Body of pancreas (tissue), 4 donors: ENCODE measurements at regions not wholly inside any gene's neighbourhood (a gene's known extent, or its start where the extent isn't known, plus 50 kb on each side); places are given as distances from the start of the nearest gene placed in this dataset.

Experiments used
- ATAC-seq: fragments of 150-250 bp; one replicate; pipeline ENCODE4 v1.9.1; 2016
- DNase-seq, 4 donors: peaks; one replicate each; pipeline ENCODE4 v3.0.0-alpha.2; 2019
- H3K27ac ChIP-seq, 4 donors: fragments of 200-600 bp; sonication (generic); 1 replicate in 3 of 4; 2 replicates in 1 of 4; pipeline versions ENCODE4 v1.5.1 to v1.6.1; 2016 to 2019; ENCODE audit warnings: mild to moderate bottlenecking in 1 of 4, mixed read lengths in 1 of 4, moderate library complexity in 1 of 4
- H3K27me3 ChIP-seq, 2 donors: fragments of 200-600 bp; sonication (generic); one replicate each; pipeline ENCODE4 v1.6.0; 2016; ENCODE audit warnings: mild to moderate bottlenecking in 1 of 2
- H3K36me3 ChIP-seq, 2 donors: fragments of 200-600 bp; sonication (generic); replicated peaks in 1 of 2; 2 replicates each; pipeline ENCODE4 v1.5.1; 2016; ENCODE audit warnings: low read depth in 2 of 2; ENCODE audit not compliant: insufficient read depth in 1 of 2
- H3K4me1 ChIP-seq: fragments of 200-600 bp; sonication (generic); one replicate; pipeline ENCODE4 v1.6.0; 2016
- H3K4me3 ChIP-seq, 2 donors: fragments of 200-600 bp; sonication (generic); 1 replicate in 1 of 2; 2 replicates in 1 of 2; pipeline ENCODE4 v1.5.1; 2016 to 2019
- H3K9me3 ChIP-seq, 3 donors: fragments of 200-600 bp; sonication (generic); 1 replicate in 2 of 3; 2 replicates in 1 of 3; pipeline ENCODE4 v1.5.1; 2016
- CTCF ChIP-seq, 7 experiments: fragments of 450-650 bp in 4 of 7; fragments of 200-600 bp in 3 of 7; sonication (generic) in 3 of 7; IDR thresholded peaks; one replicate each; pipeline ENCODE4 v1.5.1; 2016 to 2019; ENCODE audit warnings: antibody characterized with exemption in 7 of 7
- POLR2A ChIP-seq, 3 donors: fragments of 450-650 bp; IDR thresholded peaks; one replicate each; pipeline ENCODE4 v1.6.1; 2016; ENCODE audit warnings: antibody characterized with exemption in 3 of 3, mild to moderate bottlenecking in 2 of 3
- WGBS, 2 donors: methylation state at CpG; one replicate each; pipeline ENCODE4 v1.1.5; 2017; 5-methylcytosine and 5-hydroxymethylcytosine counted together
- intact Hi-C: fragments of 100-400 bp; cut with DNase I; formaldehyde crosslinking; loops from one replicate; pipeline ENCODE4 v1.15.1; 2023

- ATAC-seq (no peak), DNase-seq (no peak)
- WGBS, 2 donors = 81 to 85% methylated on average over 2 of the region's 2 CpGs
- no peaks in the 10 kb centered on the region for H3K27me3 ChIP-seq
- intact Hi-C loops = no loop called here
- H3K4me3 ChIP-seq = no peak overlapping the region
- TF ChIP-seq CTCF (IDR thresholded peaks at IDR 0.05) = no peak
- no peak for TF ChIP-seq POLR2A (IDR thresholded peaks at IDR 0.05)
- H3K36me3 ChIP-seq = no peaks in the 10 kb centered on the region
- H3K27ac ChIP-seq = no peak overlapping the region
- no peaks in the 10 kb centered on the region for H3K4me1 ChIP-seq
- no peaks in the 10 kb centered on the region for H3K9me3 ChIP-seq
Observed at GRCh38 chr1:232188318-232188717, 441.6 kb downstream of the SIPA1L2 start.

GRCh38 chr1:232186931-232187330 lies 443.0 kb downstream of the SIPA1L2 start:
- Histone ChIP-seq H3K9me3 (no peaks in the 10 kb centered on the region), H3K27me3 (no peaks in the 10 kb centered on the region), H3K4me3 (no peak overlapping the region), H3K4me1 (no peaks in the 10 kb centered on the region), H3K36me3 (no peaks in the 10 kb centered on the region), H3K27ac (no peak overlapping the region)
- 30 to 54% methylated on average over 1 to 3 of the region's 3 CpGs for WGBS, 2 donors
- no peak for TF ChIP-seq CTCF (IDR thresholded peaks at IDR 0.05)
- TF ChIP-seq POLR2A (IDR thresholded peaks at IDR 0.05) = no peak
- ATAC-seq = no peak
- DNase-seq = no peak
- intact Hi-C loops = no loop called here

- no peaks in the 10 kb centered on the region for H3K36me3 ChIP-seq
Observed at GRCh38 chr1:232184561-232185530, 445.1 kb downstream of the SIPA1L2 start.

GRCh38 chr1:232183802-232184201 lies 446.1 kb downstream of the SIPA1L2 start:
- ATAC-seq (no peak), DNase-seq (no peak)
- intact Hi-C loops = no loop called here
- Histone ChIP-seq H3K27me3 (no peaks in the 10 kb centered on the region), H3K9me3 (no peaks in the 10 kb centered on the region), H3K36me3 (no peaks in the 10 kb centered on the region), H3K4me3 (no peak overlapping the region), H3K27ac (no peak overlapping the region), H3K4me1 (no peaks in the 10 kb centered on the region)
- no peak for TF ChIP-seq POLR2A (IDR thresholded peaks at IDR 0.05)
- TF ChIP-seq CTCF (IDR thresholded peaks at IDR 0.05) = no peak

More at GRCh38 chr1:232184561-232185530, 445.1 kb downstream of the SIPA1L2 start:
- DNase-seq (no peak), ATAC-seq (no peak)
- 81 to 82% methylated on average over 17 to 18 of the region's 18 CpGs for WGBS, 2 donors
- intact Hi-C loops = no loop called here
- Histone ChIP-seq H3K4me1 (no peaks in the 10 kb centered on the region), H3K9me3 (no peaks in the 10 kb centered on the region), H3K4me3 (no peak overlapping the region), H3K27ac (no peak overlapping the region), H3K27me3 (no peaks in the 10 kb centered on the region)
- TF ChIP-seq CTCF (IDR thresholded peaks at IDR 0.05) = no peak
- no peak for TF ChIP-seq POLR2A (IDR thresholded peaks at IDR 0.05)
